Chondrocyte (in vitro differentiated cells): ENCODE measurements at regions not wholly inside any gene's neighbourhood (a gene's known extent, or its start where the extent isn't known, plus 50 kb on each side); places are given as distances from the start of the nearest gene placed in this dataset.

Source experiments
- DNase-seq: peaks from one replicate; pipeline ENCODE4 v3.0.0; 2021; ENCODE audit warnings: mixed read lengths, low spot score
- H3K27ac Mint-ChIP-seq: one replicate; pipeline ENCODE4 v1.8.0; 2021; ENCODE audit warnings: mild to moderate bottlenecking, moderate library complexity, mixed read lengths; ENCODE audit not compliant: unreplicated experiment
- H3K27me3 Mint-ChIP-seq: 2 replicates; pipeline ENCODE4 v1.8.0; 2021; ENCODE audit warnings: low read depth, mixed read lengths
- H3K36me3 Mint-ChIP-seq: 2 replicates; pipeline ENCODE4 v1.8.0; 2021; ENCODE audit warnings: low read depth, mixed read lengths
- H3K4me1 Mint-ChIP-seq: 2 replicates; pipeline ENCODE4 v1.8.0; 2021; ENCODE audit warnings: low read depth, mild to moderate bottlenecking, mixed read lengths
- H3K4me3 Mint-ChIP-seq: one replicate; pipeline ENCODE4 v1.8.0; 2021; ENCODE audit warnings: mild to moderate bottlenecking, moderate library complexity, mixed read lengths; ENCODE audit not compliant: unreplicated experiment
- H3K9me3 Mint-ChIP-seq: 2 replicates; pipeline ENCODE4 v1.8.0; 2021; ENCODE audit warnings: low read depth, mixed read lengths
- TF ChIP-seq, protein P1 (sequence below): fragments of 200-600 bp; sonication (generic); IDR thresholded peaks from 2 replicates; pipeline ENCODE4 v1.5.0; 2021; ENCODE audit warnings: antibody characterized with exemption, mild to moderate bottlenecking, moderate library complexity

DNA sequence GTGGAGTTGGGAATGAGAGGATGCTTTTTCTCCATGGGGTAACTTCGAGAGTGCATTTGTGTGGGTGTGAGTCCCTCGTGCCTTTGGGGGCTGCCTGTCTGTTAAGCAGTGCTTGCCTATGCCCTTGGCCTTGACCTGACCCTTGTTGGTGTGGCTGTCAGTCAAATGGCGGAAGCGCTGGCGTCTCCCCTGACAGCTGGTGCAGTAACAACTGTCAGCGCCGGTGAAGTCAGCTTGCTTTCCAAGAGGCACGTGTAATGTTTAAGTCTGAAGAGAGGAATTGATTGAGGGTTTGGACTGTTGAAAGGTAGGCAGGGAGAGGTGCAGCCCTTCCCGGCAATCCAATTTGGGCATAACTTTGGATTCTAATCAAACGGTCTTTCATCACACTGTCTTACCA is 211.3 kb downstream of the AACS start:
- H3K9me3 Mint-ChIP-seq: no peaks in the 10 kb centered on the region
- no peak overlapping the region for H3K27ac Mint-ChIP-seq
- H3K4me1 Mint-ChIP-seq: no peaks in the 10 kb centered on the region
- no peak overlapping the region for H3K4me3 Mint-ChIP-seq
- TF ChIP-seq, protein P1, sequence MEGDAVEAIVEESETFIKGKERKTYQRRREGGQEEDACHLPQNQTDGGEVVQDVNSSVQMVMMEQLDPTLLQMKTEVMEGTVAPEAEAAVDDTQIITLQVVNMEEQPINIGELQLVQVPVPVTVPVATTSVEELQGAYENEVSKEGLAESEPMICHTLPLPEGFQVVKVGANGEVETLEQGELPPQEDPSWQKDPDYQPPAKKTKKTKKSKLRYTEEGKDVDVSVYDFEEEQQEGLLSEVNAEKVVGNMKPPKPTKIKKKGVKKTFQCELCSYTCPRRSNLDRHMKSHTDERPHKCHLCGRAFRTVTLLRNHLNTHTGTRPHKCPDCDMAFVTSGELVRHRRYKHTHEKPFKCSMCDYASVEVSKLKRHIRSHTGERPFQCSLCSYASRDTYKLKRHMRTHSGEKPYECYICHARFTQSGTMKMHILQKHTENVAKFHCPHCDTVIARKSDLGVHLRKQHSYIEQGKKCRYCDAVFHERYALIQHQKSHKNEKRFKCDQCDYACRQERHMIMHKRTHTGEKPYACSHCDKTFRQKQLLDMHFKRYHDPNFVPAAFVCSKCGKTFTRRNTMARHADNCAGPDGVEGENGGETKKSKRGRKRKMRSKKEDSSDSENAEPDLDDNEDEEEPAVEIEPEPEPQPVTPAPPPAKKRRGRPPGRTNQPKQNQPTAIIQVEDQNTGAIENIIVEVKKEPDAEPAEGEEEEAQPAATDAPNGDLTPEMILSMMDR: no peak
- H3K36me3 Mint-ChIP-seq: no peaks in the 10 kb centered on the region
- DNase-seq: no peak
- peaks cover 7% of the 10 kb centered on the region for H3K27me3 Mint-ChIP-seq

DNA sequence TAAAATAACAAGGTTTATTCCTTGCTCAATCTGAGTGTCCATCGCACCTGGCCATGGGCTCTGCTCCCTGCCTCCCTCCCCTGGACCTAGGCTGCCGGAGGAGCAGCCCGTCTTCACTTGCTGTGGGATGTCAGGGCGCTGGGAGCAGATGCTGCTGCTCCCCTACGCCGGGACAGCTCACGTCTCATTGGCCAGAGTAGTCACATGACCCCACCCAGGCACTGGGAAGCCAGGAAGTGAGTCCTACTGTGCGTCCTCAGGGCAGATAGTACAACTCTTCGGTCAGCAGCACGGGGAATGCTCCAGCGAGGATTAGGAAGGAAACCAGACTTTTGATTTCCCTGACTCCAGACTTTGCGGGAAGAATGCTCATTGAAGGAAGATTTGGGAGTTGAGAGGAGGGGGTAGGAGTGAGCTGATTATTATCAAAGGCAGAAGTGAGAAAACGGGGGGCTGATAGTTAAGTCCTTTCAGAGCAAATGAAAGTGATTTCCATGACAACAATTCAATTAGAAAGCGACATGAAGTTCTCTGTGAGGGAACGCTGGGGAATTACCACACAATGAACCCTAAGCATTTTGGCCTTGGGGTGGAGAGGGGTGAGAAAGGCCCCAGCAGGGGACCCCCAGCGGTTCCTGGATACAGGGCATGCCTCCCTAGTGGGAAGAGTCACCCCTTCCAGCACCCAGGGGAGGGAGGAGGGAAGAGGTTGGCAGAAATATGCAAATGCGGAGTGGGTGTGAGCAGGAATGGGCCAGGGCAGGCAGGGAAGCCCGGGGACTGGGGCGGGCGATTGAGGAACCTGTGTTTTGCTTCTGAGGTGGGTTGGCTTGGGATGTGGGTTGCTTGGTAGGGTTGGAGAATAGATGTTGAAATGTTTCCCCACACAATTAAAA is 215.5 kb downstream of the AACS start:
- Mint-ChIP-seq H3K4me3 (no peak overlapping the region), H3K27me3 (peaks cover 7% of the 10 kb centered on the region), H3K9me3 (no peaks in the 10 kb centered on the region), H3K27ac (no peak overlapping the region), H3K4me1 (no peaks in the 10 kb centered on the region), H3K36me3 (no peaks in the 10 kb centered on the region)
- no peak for DNase-seq
- TF ChIP-seq, protein P1: no peak

DNA sequence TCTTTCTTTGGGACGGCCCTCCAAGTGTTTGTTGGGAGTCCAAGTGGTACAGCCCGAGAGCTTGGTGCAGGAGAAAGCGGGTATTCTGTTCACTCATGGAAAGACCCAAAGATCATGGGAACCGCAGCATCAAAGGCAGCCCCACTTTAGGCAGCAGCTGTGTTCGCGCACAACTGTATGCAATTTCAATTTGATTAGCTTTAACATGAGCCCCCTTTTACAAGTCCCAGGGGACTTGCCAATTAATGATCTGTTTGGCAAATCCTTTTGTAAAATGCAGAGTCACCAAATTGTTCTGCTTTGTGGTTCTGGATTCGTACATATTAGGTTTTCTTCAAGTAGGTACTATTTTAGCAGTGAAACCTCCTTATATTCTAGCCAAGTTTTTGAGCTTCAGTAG is 217.7 kb downstream of the AACS start:
- Mint-ChIP-seq H3K9me3 (no peaks in the 10 kb centered on the region), H3K36me3 (no peaks in the 10 kb centered on the region), H3K4me1 (no peaks in the 10 kb centered on the region), H3K27ac (no peak overlapping the region), H3K27me3 (peaks cover 7% of the 10 kb centered on the region), H3K4me3 (no peak overlapping the region)
- no peak for DNase-seq
- TF ChIP-seq, protein P1: no peak

DNA sequence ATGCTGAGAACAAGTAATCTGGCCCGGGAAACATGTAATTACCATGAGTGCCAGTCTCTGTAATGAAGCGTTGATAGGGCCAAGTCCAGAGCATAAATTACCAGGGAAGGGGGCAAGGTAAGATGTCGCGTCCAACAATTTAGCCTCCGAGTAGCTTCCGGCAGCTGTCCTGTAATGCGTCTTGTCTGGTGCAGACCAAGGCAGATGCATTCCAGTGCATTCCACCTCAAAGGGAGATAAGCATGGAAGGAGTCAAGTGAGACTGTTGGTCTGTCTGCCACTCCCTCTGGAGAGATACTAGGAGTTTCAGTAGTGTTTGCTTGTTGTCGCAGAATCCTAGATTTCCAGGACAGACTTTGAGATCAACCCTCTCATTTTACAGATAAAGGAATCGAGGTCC is 218.3 kb downstream of the AACS start:
- H3K27me3 Mint-ChIP-seq: peaks cover 7% of the 10 kb centered on the region
- no peaks in the 10 kb centered on the region for H3K36me3 Mint-ChIP-seq
- TF ChIP-seq, protein P1: no peak
- no peak overlapping the region for H3K27ac Mint-ChIP-seq
- H3K9me3 Mint-ChIP-seq: no peaks in the 10 kb centered on the region
- no peaks in the 10 kb centered on the region for H3K4me1 Mint-ChIP-seq
- DNase-seq: no peak
- H3K4me3 Mint-ChIP-seq: no peak overlapping the region

DNA sequence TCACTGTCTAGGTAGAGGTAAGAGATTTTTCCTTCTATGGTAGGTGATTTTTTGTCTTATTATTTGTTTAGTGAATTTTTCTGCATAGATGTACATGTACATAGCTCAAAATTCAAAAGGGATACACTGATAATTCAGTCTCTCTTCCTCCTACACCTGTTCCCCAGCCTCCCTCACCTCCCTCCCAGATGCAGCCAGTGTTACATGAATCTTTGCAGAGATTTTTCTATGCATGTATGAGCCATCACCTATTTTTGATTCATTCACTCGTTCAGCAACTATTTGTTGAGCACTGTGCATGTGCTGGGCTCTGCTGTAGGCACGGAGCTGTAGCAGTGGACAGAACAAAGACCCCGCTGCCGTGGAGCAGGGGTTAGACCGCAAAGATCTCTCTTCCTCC is 218.9 kb downstream of the AACS start:
- Mint-ChIP-seq H3K36me3 (no peaks in the 10 kb centered on the region), H3K27ac (no peak overlapping the region), H3K4me3 (no peak overlapping the region), H3K4me1 (no peaks in the 10 kb centered on the region), H3K9me3 (no peaks in the 10 kb centered on the region), H3K27me3 (peaks cover 7% of the 10 kb centered on the region)
- TF ChIP-seq, protein P1: no peak
- no peak for DNase-seq
